ENCODE measurements at regions not wholly inside any gene's neighbourhood (a gene's known extent, or its start where the extent isn't known, plus 50 kb on each side); places are given as distances from the start of the nearest gene placed in this dataset.

- peaks cover 5% of the 10 kb centered on the region for H3K4me1 ChIP-seq (ENCODE audit: control insufficient read depth, extremely low read depth, insufficient read depth, low read length)
- no peaks in the 10 kb centered on the region for H3K27me3 ChIP-seq (ENCODE audit: control insufficient read depth in 2 of 2, insufficient read depth in 2 of 2, low read length in 2 of 2)
- intact Hi-C loops (cut with micrococcal nuclease): loop anchor here (1.0 to 10.0 kb wide), 4 partner anchors 28 to 1890 kb away; no protein-coding TSS in a partner anchor
- H3K36me3 ChIP-seq (ENCODE audit: control insufficient read depth in 2 of 2, extremely low read depth in 1 of 2, insufficient read depth in 2 of 2, low read length in 2 of 2): no peaks in the 10 kb centered on the region
- H3K4me3 ChIP-seq (replicated peaks in 1 of 3; ENCODE audit: insufficient read depth in 1 of 3, low read depth in 1 of 3, low read length in 3 of 3): no peak overlapping the region
- no peak for DNase-seq (ENCODE audit: low read depth, low spot score)
- dilution Hi-C loops (cut with MboI; ENCODE audit: extremely low pct_ligation_motif_present, low sequenced_read_pairs): no loop called here
- H3K79me2 ChIP-seq (ENCODE audit: control insufficient read depth, insufficient read depth, low read length): no peaks in the 10 kb centered on the region
- H4K20me1 ChIP-seq (replicated peaks; ENCODE audit: control insufficient read depth, extremely low read depth, insufficient read depth, low read length): no peaks in the 10 kb centered on the region
- H3K4me2 ChIP-seq (ENCODE audit: insufficient read depth, low read length): no peak overlapping the region
- no peak for FAIRE-seq
- ChIA-PET POLR2A (no interaction called here), CTCF (interaction anchor here (0.8 to 3.4 kb wide), 6 partner anchors 25 to 1891 kb away, joined by 3 to 43 read pairs (median 8); no protein-coding TSS in a partner anchor)
- H2AFZ ChIP-seq (ENCODE audit: low read depth, low read length): no peak overlapping the region
- no peaks in the 10 kb centered on the region for H3K9me3 ChIP-seq (replicated peaks; ENCODE audit: control insufficient read depth, insufficient read depth, low read length)
- no peak overlapping the region for H3K27ac ChIP-seq (ENCODE audit: insufficient read depth, low read depth, low read length)
- H3K9me1 ChIP-seq (replicated peaks; ENCODE audit: control insufficient read depth, extremely low read depth, insufficient read depth, low read length): no peaks in the 10 kb centered on the region
- H3K9ac ChIP-seq (replicated peaks; ENCODE audit: extremely low read depth, insufficient read depth, low read length): no peak overlapping the region
- TF ChIP-seq, protein P1, sequence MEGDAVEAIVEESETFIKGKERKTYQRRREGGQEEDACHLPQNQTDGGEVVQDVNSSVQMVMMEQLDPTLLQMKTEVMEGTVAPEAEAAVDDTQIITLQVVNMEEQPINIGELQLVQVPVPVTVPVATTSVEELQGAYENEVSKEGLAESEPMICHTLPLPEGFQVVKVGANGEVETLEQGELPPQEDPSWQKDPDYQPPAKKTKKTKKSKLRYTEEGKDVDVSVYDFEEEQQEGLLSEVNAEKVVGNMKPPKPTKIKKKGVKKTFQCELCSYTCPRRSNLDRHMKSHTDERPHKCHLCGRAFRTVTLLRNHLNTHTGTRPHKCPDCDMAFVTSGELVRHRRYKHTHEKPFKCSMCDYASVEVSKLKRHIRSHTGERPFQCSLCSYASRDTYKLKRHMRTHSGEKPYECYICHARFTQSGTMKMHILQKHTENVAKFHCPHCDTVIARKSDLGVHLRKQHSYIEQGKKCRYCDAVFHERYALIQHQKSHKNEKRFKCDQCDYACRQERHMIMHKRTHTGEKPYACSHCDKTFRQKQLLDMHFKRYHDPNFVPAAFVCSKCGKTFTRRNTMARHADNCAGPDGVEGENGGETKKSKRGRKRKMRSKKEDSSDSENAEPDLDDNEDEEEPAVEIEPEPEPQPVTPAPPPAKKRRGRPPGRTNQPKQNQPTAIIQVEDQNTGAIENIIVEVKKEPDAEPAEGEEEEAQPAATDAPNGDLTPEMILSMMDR (IDR thresholded peaks at IDR 0.05; ENCODE audit: extremely low read depth in 1 of 2, insufficient read depth in 1 of 2, low read depth in 1 of 2, low read length in 2 of 2): no peak
- TF ChIP-seq JUN (IDR thresholded peaks at IDR 0.05; ENCODE audit: borderline replicate concordance, insufficient read depth, insufficient read length, low read depth): no peak
- TF ChIP-seq, protein P2, sequence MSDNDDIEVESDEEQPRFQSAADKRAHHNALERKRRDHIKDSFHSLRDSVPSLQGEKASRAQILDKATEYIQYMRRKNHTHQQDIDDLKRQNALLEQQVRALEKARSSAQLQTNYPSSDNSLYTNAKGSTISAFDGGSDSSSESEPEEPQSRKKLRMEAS (IDR thresholded peaks at IDR 0.05; ENCODE audit: insufficient read depth, insufficient read length): no peak
- no peak for TF ChIP-seq EZH2 (IDR thresholded peaks at IDR 0.05; ENCODE audit: borderline replicate concordance, low read depth, low read length, severe bottlenecking)
- no peak for TF ChIP-seq FOS (IDR thresholded peaks at IDR 0.05; ENCODE audit: borderline replicate concordance, insufficient read depth, low read length)
- no peak for TF ChIP-seq POLR2AphosphoS5 (IDR thresholded peaks at IDR 0.05; ENCODE audit: insufficient read depth, low read depth, low read length)
- no peak for TF ChIP-seq POLR2A (IDR thresholded peaks at IDR 0.05; ENCODE audit: low read depth, low read length)
- TF ChIP-seq MYC (IDR thresholded peaks at IDR 0.05; ENCODE audit: low read depth, low read length): no peak
- TF ChIP-seq GATA2 (IDR thresholded peaks at IDR 0.05; ENCODE audit: insufficient read depth, insufficient read length, low read depth, low read length): no peak
- no TSS peak for BruUV-seq (replicated peaks)
Measured at GRCh38 chr3:22117091-22117490, 366.1 kb upstream of the ZNF385D start.

Measured in endothelial cell of umbilical vein (primary cell).